Activated CD4-positive, alpha-beta memory T cell treated with anti-CD3 and anti-CD28 coated beads, Interleukin-2, amount 10 ng/mL, durations not matched to agents 7 days and 5 days (primary cell): ENCODE measurements at regions not wholly inside any gene's neighbourhood (a gene's known extent, or its start where the extent isn't known, plus 50 kb on each side); places are given as distances from the start of the nearest gene placed in this dataset.

Experiments used
- CTCF ChIA-PET: fragments of 350-600 bp; sonication (Branson Sonifier 250); formaldehyde crosslinking; loops from one replicate; lab custom pipeline; 2021; ENCODE audit warnings: antibody characterized with exemption, inconsistent platforms; lab: Charles Lee
- POLR2A ChIA-PET: fragments of 350-600 bp; sonication (Branson Sonifier 250); formaldehyde crosslinking; loops from one replicate; lab custom pipeline; 2021; ENCODE audit warnings: antibody characterized with exemption; lab: Charles Lee
- DNase-seq: peaks from one replicate; pipeline ENCODE4 v3.0.0-alpha.2; 2020
- H3K27ac Mint-ChIP-seq: one replicate; pipeline ENCODE4 v1.8.0; 2021; ENCODE audit warnings: mild to moderate bottlenecking, mixed read lengths
- H3K27me3 Mint-ChIP-seq: one replicate; pipeline ENCODE4 v1.8.0; 2021; ENCODE audit warnings: mixed read lengths
- H3K36me3 Mint-ChIP-seq: one replicate; pipeline ENCODE4 v1.8.0; 2021; ENCODE audit warnings: low read depth, mixed read lengths
- H3K4me1 Mint-ChIP-seq: one replicate; pipeline ENCODE4 v1.8.0; 2021; ENCODE audit warnings: mixed read lengths
- H3K4me3 Mint-ChIP-seq: one replicate; pipeline ENCODE4 v1.8.0; 2021; ENCODE audit warnings: mild to moderate bottlenecking, mixed read lengths
- H3K9me3 Mint-ChIP-seq: one replicate; pipeline ENCODE4 v1.8.0; 2021; ENCODE audit warnings: mixed read lengths

- Mint-ChIP-seq H3K4me1 (no peaks in the 10 kb centered on the region), H3K36me3 (no peaks in the 10 kb centered on the region), H3K9me3 (no peaks in the 10 kb centered on the region), H3K27ac (no peak overlapping the region), H3K27me3 (peaks cover 58% of the 10 kb centered on the region), H3K4me3 (no peak overlapping the region)
- DNase-seq: no peak
- CTCF ChIA-PET: no interaction called here
- POLR2A ChIA-PET: no interaction called here
Observed at GRCh38 chr6:6834356-6835222, 246.1 kb downstream of the LY86 start.

DNA sequence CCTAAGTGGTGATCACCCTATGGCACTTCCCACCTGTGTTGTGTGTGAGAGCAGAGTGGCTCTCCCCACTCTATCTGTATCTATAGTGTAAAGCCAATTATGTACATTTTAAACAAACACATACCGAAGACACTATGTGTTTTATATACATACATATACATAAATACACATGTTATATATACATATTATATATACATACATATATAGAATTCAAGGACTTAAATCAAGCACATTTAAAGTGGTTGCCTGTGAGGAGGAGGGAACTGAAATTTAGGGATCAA lies 246.6 kb downstream of the LY86 start:
- Mint-ChIP-seq H3K4me1 (no peaks in the 10 kb centered on the region), H3K9me3 (no peaks in the 10 kb centered on the region), H3K27ac (no peak overlapping the region), H3K27me3 (peaks cover 55% of the 10 kb centered on the region), H3K4me3 (no peak overlapping the region), H3K36me3 (no peaks in the 10 kb centered on the region)
- POLR2A ChIA-PET: no interaction called here
- CTCF ChIA-PET: no interaction called here
- no peak for DNase-seq

DNA sequence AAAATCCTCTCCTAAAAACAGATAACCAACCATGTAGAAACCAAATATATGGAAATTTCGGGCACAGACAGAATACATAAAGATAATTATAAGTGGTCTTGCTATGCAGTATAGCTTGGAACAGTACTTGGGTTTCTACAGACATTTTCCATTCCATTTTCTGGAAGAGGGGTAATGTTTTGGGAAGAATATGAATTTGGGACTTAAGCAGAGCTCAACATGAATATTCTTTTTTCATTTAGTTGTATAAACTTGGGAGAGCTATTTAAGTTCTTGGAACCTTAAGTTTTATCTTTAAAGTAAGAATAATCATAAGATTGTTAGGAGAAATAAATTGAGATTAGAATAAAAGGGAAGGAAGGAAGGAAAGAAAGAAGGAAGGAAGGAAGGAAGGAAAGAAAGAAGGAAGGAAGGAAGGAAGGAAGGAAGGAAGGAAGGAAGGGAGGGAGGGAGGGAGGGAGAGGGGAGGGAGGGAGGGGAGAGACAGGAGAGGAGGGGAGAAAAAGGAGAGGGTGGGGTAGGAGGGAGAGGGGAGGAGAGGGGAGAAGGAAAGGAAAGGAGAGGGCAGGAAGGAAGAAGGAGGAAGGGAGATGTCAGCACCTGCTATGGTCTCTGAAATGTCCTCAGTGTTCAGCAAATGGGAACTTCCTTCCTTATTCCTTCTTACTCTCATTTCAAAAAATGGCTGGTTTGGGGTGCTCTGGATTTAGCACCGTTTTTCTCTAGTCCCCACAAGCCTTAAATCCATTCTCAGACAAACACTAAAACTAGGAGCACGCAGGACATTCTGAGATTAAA lies 248.3 kb downstream of the LY86 start:
- Mint-ChIP-seq H3K9me3 (no peaks in the 10 kb centered on the region), H3K36me3 (no peaks in the 10 kb centered on the region), H3K4me1 (no peaks in the 10 kb centered on the region), H3K27me3 (peaks cover 59% of the 10 kb centered on the region), H3K4me3 (no peak overlapping the region), H3K27ac (no peak overlapping the region)
- ChIA-PET CTCF (no interaction called here), POLR2A (no interaction called here)
- no peak for DNase-seq

GRCh38 chr6:6837541-6838080 lies 249.1 kb downstream of the LY86 start:
- ChIA-PET POLR2A (no interaction called here), CTCF (no interaction called here)
- peaks cover 58% of the 10 kb centered on the region for H3K27me3 Mint-ChIP-seq
- H3K9me3 Mint-ChIP-seq: no peaks in the 10 kb centered on the region
- H3K36me3 Mint-ChIP-seq: no peaks in the 10 kb centered on the region
- no peak overlapping the region for H3K4me3 Mint-ChIP-seq
- no peak for DNase-seq
- H3K4me1 Mint-ChIP-seq: no peaks in the 10 kb centered on the region
- H3K27ac Mint-ChIP-seq: no peak overlapping the region

DNA sequence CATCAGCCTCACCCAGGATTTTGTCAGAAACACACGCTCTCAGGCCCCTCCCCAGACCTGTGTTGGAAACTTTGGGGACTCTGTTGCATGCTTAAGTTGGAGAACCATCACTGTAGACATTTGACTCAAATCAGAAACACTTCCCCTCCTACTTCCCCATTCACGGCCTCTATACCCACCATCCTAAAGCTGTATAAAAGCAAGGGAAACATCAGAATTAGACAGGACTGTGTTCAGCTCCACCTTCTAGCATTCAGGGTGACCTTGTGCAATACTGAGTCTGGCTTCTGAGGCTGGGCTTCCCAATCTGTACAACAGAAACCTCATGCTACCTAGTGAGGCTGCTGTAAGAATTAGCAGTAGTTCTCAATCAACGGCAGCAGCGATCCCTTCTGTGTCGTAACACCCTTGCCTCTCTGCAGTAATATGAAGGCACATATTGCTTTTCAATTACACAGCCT lies 252.3 kb downstream of the LY86 start:
- ChIA-PET POLR2A (no interaction called here), CTCF (no interaction called here)
- Mint-ChIP-seq H3K4me1 (no peaks in the 10 kb centered on the region), H3K27me3 (peaks cover 59% of the 10 kb centered on the region), H3K36me3 (no peaks in the 10 kb centered on the region), H3K4me3 (no peak overlapping the region), H3K27ac (no peak overlapping the region), H3K9me3 (peaks cover 3% of the 10 kb centered on the region)
- DNase-seq: no peak

GRCh38 chr6:6841571-6841970 lies 253.1 kb downstream of the LY86 start:
- CTCF ChIA-PET: no interaction called here
- Mint-ChIP-seq H3K36me3 (no peaks in the 10 kb centered on the region), H3K9me3 (peaks cover 9% of the 10 kb centered on the region), H3K4me1 (no peaks in the 10 kb centered on the region), H3K27me3 (peaks cover 53% of the 10 kb centered on the region), H3K4me3 (no peak overlapping the region), H3K27ac (no peak overlapping the region)
- DNase-seq: no peak
- POLR2A ChIA-PET: no interaction called here

DNA sequence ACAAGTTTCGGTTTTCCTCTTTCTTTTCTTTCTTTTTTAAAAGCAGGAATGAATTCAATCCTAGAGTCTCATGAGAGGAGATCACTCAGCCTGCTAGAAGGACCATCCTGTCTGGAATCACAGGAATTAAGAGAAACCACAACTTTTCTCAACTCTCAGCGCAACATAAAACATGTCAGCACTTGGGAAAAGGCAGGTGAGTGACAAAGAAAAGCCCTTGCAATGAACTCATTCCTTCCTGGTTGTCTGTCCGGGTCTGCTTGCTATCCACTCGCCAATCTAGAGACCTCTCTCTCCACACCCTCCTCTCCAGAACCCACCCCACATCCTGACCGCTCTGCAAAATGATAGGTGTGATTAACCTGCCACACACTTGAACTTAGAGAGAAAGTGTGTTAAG lies 253.8 kb downstream of the LY86 start:
- H3K36me3 Mint-ChIP-seq: no peaks in the 10 kb centered on the region
- no peak for DNase-seq
- H3K27me3 Mint-ChIP-seq: peaks cover 48% of the 10 kb centered on the region
- no peaks in the 10 kb centered on the region for H3K4me1 Mint-ChIP-seq
- no peak overlapping the region for H3K4me3 Mint-ChIP-seq
- ChIA-PET POLR2A (no interaction called here), CTCF (no interaction called here)
- no peak overlapping the region for H3K27ac Mint-ChIP-seq
- peaks cover 9% of the 10 kb centered on the region for H3K9me3 Mint-ChIP-seq

GRCh38 chr6:6843057-6843627 lies 254.6 kb downstream of the LY86 start:
- ChIA-PET CTCF (no interaction called here), POLR2A (interaction anchor here (0.7 kb wide), 1 partner anchor 245 kb away, joined by 3 read pairs; no protein-coding TSS in a partner anchor)
- peaks cover 46% of the 10 kb centered on the region for H3K27me3 Mint-ChIP-seq
- H3K9me3 Mint-ChIP-seq: peaks cover 9% of the 10 kb centered on the region
- no peak for DNase-seq
- H3K36me3 Mint-ChIP-seq: no peaks in the 10 kb centered on the region
- no peak overlapping the region for H3K27ac Mint-ChIP-seq
- no peaks in the 10 kb centered on the region for H3K4me1 Mint-ChIP-seq
- no peak overlapping the region for H3K4me3 Mint-ChIP-seq

GRCh38 chr6:6843777-6844176 lies 255.3 kb downstream of the LY86 start:
- peaks cover 41% of the 10 kb centered on the region for H3K27me3 Mint-ChIP-seq
- no peak for DNase-seq
- H3K27ac Mint-ChIP-seq: no peak overlapping the region
- ChIA-PET CTCF (interaction anchor here (0.5 kb wide), 1 partner anchor 16 kb away, joined by 3 read pairs; no protein-coding TSS in a partner anchor), POLR2A (interaction anchor here (0.7 kb wide), 1 partner anchor 245 kb away, joined by 3 read pairs; no protein-coding TSS in a partner anchor)
- H3K36me3 Mint-ChIP-seq: no peaks in the 10 kb centered on the region
- no peak overlapping the region for H3K4me3 Mint-ChIP-seq
- peaks cover 9% of the 10 kb centered on the region for H3K9me3 Mint-ChIP-seq
- H3K4me1 Mint-ChIP-seq: no peaks in the 10 kb centered on the region

GRCh38 chr6:6844530-6844929 lies 256.0 kb downstream of the LY86 start:
- peaks cover 9% of the 10 kb centered on the region for H3K9me3 Mint-ChIP-seq
- no peaks in the 10 kb centered on the region for H3K36me3 Mint-ChIP-seq
- CTCF ChIA-PET: no interaction called here
- no peak overlapping the region for H3K4me3 Mint-ChIP-seq
- no peak for DNase-seq
- peaks cover 41% of the 10 kb centered on the region for H3K27me3 Mint-ChIP-seq
- no peaks in the 10 kb centered on the region for H3K4me1 Mint-ChIP-seq
- POLR2A ChIA-PET: no interaction called here
- no peak overlapping the region for H3K27ac Mint-ChIP-seq

GRCh38 chr6:6845603-6846002 lies 257.1 kb downstream of the LY86 start:
- peaks cover 9% of the 10 kb centered on the region for H3K9me3 Mint-ChIP-seq
- no peak for DNase-seq
- H3K36me3 Mint-ChIP-seq: no peaks in the 10 kb centered on the region
- peaks cover 39% of the 10 kb centered on the region for H3K27me3 Mint-ChIP-seq
- ChIA-PET POLR2A (no interaction called here), CTCF (interaction anchor here (0.6 kb wide), 1 partner anchor 329 kb away, joined by 3 read pairs; no protein-coding TSS in a partner anchor)
- no peak overlapping the region for H3K4me3 Mint-ChIP-seq
- no peak overlapping the region for H3K27ac Mint-ChIP-seq
- no peaks in the 10 kb centered on the region for H3K4me1 Mint-ChIP-seq

GRCh38 chr6:6847591-6847990 lies 259.1 kb downstream of the LY86 start:
- no peak overlapping the region for H3K4me3 Mint-ChIP-seq
- ChIA-PET POLR2A (no interaction called here), CTCF (no interaction called here)
- H3K36me3 Mint-ChIP-seq: no peaks in the 10 kb centered on the region
- H3K4me1 Mint-ChIP-seq: peaks cover 3% of the 10 kb centered on the region
- no peak overlapping the region for H3K27ac Mint-ChIP-seq
- no peak for DNase-seq
- H3K27me3 Mint-ChIP-seq: peaks cover 23% of the 10 kb centered on the region
- peaks cover 9% of the 10 kb centered on the region for H3K9me3 Mint-ChIP-seq
